NCI-H524 (cell line): ENCODE measurements at regions not wholly inside any gene's neighbourhood (a gene's known extent, or its start where the extent isn't known, plus 50 kb on each side); places are given as distances from the start of the nearest gene placed in this dataset.
"Not testable (repeated sequence)": the region's sequence is repeated elsewhere in the genome, so short reads cannot be mapped to it uniquely, and the experiment has no call there.

Experiments used
- DNase-seq, 2 experiments: peaks; one replicate each; lab custom pipeline; 2025; lab: John Stamatoyannopoulos, UW

DNA sequence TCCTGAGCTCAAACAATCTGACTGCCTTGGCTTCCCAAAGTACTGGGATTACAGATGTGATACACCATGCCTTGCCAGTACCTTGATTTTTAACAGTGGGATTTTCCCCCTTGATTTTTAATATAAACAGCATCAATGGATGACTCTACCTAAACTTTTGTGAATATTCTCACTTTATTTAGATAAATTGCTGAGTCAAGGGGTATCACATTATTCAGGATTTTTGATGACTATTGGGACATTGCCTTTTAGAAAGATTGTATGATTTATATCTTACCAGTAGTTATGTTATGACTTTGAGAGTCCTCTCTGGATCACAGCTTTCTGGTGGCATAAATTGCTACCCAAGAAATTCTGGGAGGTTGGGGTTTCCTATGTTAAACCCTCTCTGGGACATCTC, 112.5 kb upstream of the SPAG17 start:
- DNase-seq, result no peak

DNA sequence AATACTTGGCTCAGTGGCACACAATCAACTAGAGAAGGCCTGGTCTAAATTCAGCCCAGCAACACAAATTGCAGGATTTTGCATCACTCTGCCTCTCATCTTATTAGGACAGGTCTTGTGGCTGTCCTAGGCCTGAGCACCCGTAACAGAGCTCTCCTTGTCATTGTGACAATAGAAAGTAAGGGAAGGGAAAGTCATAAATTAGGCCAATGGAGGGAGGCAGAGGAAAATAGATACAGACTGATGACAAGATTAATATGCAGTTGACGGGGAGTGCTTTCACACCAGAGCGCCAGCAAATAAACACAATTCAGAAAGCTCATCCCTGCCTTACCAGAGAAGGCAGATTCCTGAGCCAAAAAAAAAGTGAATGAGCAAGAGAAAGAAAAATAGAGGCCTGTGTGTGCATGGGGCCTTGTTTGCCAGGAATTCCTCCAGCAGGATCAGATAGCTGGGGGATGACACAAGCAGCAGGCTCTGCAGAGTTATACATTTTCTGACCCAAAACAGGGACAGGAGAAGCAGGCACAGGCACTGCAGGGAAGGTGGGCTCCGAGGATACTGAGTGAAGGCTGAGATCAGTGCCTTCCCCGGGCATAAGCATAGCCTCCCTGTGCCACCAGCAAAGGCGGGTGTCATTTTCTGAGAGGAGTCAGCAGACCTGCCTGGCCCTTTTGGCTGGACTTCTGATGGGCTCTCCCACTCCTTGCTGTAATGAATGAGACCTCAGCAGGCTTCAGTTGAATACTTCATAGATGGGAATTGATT, 110.0 kb upstream of the SPAG17 start:
- no peak for DNase-seq

- no peak for DNase-seq
Measured at GRCh38 chr1:118291661-118292060, 106.6 kb upstream of the SPAG17 start.

GRCh38 chr1:118290571-118290970, 105.5 kb upstream of the SPAG17 start:
- no peak for DNase-seq

DNA sequence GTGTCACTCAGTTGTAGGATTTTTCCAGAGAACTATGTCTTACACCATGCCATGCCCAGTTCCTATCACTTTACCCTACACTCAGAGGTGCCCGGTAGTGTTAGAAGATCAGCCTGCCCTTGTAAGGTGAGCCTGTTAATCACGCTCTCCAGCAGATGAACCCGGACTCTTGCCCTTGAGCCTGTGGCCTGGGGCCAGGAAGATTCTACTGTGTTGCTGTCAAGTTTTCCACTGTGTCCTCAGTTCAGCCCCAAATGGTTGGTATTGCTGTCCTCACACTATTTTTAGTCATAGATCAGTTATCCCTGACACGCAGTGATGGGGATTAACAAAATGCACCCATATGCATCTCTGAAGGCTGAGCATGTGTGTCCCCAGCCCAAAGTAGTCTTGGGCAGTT, 105.0 kb upstream of the SPAG17 start:
- no peak for DNase-seq

- not testable (repeated sequence) for DNase-seq
Measured at GRCh38 chr1:118280656-118281055, 95.6 kb upstream of the SPAG17 start.

DNA sequence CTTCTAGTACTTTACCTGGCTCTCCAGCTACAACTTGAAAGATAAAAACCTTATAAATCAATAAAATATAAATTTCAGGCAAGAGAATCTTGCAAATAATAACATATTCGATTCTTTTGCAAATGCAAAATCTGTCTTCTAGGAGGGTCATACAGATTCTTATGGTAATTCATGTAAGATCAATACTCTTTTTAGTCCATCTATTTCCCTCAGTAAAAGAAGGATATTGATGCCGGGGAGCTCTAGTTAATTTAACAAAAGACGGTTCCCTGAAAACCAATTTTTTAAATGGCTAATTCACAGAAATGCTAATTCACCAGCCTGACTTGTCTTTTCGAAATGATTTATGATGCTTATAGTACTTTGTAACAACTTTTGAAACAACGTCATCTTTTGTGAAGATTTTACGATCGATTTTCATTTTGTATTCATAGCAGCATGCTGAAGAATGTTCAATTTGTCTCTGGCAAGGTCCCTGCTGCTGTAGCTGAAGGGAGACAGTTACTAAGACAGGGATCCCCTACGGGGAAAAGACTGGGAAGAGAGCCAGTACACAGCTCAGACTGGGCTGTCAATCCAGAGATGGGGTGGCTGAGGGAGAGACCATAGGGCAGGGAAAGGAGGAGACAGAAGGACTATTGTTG, 90.6 kb upstream of the SPAG17 start:
- no peak for DNase-seq

DNA sequence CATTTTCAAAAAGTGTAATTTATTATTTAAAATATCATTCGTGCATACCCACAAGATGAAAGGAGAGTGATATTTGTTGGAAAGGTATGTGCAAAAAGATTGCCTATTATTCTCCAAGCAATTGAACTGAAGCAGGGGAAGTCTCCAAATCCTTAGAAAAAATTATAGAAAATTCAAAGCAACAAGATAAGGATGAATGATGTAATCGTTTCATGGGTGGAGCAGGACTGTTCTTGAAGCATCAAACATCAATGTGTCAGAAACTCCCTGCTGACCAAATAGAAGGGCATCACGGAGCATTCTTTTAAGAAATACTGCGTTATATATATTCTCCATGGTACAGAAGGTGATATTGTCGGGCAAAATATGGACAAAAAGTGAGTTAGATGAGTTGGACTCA, 87.9 kb upstream of the SPAG17 start:
- no peak for DNase-seq

DNA sequence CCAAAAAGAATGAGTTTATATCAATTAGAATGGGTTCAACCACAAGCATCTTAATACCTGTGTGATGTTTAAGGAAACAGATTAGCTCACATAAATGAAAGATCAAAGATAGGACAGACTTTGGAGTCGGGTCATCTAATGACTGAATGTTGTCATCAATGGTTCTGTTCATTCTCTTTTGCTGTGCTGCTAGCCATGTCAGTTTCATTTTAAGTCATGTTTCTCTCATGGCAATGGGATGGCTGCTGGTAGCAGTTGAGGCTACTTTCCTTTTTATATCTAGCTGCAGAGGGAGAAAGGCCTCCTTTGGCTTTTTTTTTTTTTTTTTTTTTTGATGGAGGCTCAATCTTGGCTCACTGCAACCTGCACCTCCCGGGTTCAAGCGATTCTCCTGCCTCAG, 86.9 kb upstream of the SPAG17 start:
- no peak for DNase-seq

- DNase-seq, result no peak
Measured at GRCh38 chr1:118269598-118269997, 84.6 kb upstream of the SPAG17 start.

DNA sequence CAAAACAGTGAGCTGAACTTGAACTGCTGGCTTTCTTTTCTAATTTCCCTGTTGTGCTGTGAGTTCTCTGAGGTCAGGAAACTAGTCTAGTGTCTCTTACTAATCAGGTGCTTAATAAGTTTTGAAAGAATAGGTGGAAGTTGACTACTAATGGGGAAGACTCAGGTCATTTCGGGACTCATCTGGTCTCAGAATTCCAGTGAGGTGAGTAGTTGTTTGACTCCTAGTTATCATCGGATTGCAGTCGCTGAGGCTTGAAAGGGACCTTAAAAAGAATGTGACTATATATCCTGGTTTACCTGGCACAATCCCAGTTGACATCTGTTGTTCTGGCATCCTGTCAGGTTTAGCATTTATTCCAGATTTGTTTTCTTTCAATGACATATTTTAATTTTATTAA, 81.4 kb upstream of the SPAG17 start:
- DNase-seq, result no peak

DNA sequence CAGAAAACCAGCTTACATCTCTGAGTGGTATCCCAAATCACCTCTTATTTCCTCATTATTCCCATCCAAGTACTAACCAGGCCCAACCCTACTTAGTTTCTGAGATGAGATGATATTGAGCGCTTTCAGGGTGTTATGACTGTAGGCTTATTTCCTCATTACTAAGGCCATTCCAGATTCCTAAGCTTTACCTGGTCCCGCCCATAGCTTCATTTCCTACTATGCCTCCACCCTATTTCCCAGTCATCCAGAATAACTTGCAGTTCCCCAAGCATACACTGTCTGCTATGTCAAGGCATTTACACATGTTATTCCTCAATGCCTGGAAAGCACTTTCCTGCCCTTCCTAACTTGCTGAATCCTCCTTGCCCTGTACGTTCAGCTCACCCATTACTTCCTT, 79.3 kb upstream of the SPAG17 start:
- no peak for DNase-seq

GRCh38 chr1:118262865-118263264, 77.8 kb upstream of the SPAG17 start:
- no peak for DNase-seq

GRCh38 chr1:118258975-118259374, 73.9 kb upstream of the SPAG17 start:
- DNase-seq, result no peak

DNA sequence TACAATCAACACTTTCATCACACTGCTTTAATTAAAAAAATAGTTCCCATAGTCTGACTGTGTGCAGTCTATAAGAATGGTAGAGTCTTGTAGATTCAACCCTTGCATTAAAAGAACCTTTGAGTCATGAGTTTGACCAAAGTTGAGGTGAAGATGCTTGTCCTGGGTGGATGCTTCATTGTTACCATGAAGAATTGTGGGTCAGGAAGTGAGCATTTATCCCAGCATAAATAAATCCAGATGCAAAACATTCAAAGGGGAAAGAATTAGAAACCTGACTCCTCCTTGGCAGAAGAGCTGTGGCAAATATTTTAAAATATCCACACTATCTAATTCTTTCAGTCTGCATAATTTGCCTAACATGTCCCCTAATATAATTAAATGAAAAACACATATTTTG, 72.9 kb upstream of the SPAG17 start:
- DNase-seq, result no peak

- no peak for DNase-seq
Measured at GRCh38 chr1:118254491-118255425, 69.7 kb upstream of the SPAG17 start.

GRCh38 chr1:118254001-118254400, 69.0 kb upstream of the SPAG17 start:
- DNase-seq, result peak; percentile 41 to 74

DNA sequence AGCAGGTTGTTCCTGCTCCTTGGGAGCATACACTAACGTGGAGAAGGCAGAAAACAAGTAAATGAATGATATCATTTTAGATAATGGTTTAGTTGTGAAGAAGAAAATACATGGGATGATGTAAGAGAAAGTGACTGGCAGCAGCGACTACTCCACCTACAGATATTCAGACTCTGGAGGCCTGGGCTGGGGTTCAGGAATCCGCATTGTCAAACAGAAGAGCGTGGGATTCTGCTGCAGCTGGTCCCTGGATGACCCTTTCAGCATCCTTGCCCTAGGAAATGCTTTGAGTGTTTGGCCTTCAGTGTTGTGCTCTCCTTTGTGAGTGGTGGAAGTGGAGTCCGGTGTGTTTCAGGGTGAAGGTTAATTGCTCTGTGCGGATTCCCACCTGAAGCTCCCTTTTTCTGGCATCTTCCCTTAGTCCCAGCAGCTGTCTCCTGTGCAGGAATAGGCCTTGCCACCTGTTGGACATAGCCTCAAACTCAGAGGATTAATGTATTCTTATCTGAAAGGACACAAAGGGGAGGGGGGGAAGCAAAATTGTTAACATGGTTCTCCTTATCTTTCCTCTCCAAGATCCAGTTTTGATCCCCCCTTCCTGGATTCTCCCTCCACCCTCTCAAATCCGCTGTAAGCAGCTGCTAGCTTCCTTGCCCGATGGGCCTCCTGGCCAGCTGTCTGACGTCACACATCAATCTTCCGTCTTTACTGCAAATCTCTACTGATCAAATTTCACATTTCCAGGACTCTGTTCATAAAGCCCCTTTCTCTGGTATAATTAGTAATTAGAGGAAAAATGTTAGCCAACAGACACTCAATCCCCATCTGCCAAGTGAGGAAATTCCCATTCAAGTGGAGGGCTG, 68.3 kb upstream of the SPAG17 start:
- peak; percentile 89 to 97 for DNase-seq

DNA sequence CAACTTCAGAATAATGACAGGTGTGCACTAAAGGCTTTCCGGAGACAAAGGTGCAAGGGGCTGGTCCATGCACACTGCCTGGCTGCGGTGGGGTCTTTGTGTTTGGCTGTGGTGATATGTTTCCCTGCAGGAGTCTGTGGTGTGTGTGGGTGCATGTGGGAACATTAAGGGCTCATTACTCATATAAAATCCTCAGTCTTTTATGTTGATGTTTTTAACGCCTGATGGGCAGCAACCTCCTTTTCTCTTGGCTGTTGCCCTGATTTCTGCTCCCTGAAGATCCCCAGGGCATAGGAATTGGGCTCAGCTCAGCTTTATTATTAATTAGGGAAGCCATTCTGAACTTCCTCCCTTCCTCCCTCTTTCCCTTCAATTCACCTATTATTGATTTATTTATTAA, 67.6 kb upstream of the SPAG17 start:
- DNase-seq, result no peak

GRCh38 chr1:118250232-118250631, 65.2 kb upstream of the SPAG17 start:
- no peak for DNase-seq

GRCh38 chr1:118249641-118250040, 64.6 kb upstream of the SPAG17 start:
- no peak for DNase-seq

GRCh38 chr1:118247593-118247992, 62.6 kb upstream of the SPAG17 start:
- DNase-seq, result peak in 1 of 2 experiments; percentile 17
